HUES48 (cell line): ENCODE measurements at regions not wholly inside any gene's neighbourhood (a gene's known extent, or its start where the extent isn't known, plus 50 kb on each side); places are given as distances from the start of the nearest gene placed in this dataset.
"Not testable (repeated sequence)": the region's sequence is repeated elsewhere in the genome, so short reads cannot be mapped to it uniquely, and the experiment has no call there.

Experiments
- H3K27ac ChIP-seq: one replicate; pipeline ENCODE4 v1.7.0; 2013; ENCODE audit warnings: low read depth, low read length, inconsistent platforms
- H3K27me3 ChIP-seq: 2 replicates; pipeline ENCODE4 v1.6.1; 2013; ENCODE audit warnings: mild to moderate bottlenecking, low read length; ENCODE audit not compliant: control insufficient read depth, insufficient read depth
- H3K36me3 ChIP-seq: 2 replicates; pipeline ENCODE4 v1.6.1; 2013; ENCODE audit warnings: low read length; ENCODE audit not compliant: control insufficient read depth, insufficient read depth
- H3K4me1 ChIP-seq: 2 replicates; pipeline ENCODE4 v1.6.1; 2013; ENCODE audit warnings: mild to moderate bottlenecking, low read length; ENCODE audit not compliant: control insufficient read depth, insufficient read depth
- H3K4me3 ChIP-seq: 2 replicates; pipeline ENCODE4 v1.5.1; 2013; ENCODE audit warnings: mild to moderate bottlenecking, low read depth, low read length
- H3K9ac ChIP-seq: 2 replicates; pipeline ENCODE4 v1.6.1; 2013; ENCODE audit warnings: mild to moderate bottlenecking, low read depth, low read length, moderate library complexity
- H3K9me3 ChIP-seq: 2 replicates; pipeline ENCODE4 v1.6.1; 2013; ENCODE audit warnings: low read length; ENCODE audit not compliant: control insufficient read depth, insufficient read depth

DNA sequence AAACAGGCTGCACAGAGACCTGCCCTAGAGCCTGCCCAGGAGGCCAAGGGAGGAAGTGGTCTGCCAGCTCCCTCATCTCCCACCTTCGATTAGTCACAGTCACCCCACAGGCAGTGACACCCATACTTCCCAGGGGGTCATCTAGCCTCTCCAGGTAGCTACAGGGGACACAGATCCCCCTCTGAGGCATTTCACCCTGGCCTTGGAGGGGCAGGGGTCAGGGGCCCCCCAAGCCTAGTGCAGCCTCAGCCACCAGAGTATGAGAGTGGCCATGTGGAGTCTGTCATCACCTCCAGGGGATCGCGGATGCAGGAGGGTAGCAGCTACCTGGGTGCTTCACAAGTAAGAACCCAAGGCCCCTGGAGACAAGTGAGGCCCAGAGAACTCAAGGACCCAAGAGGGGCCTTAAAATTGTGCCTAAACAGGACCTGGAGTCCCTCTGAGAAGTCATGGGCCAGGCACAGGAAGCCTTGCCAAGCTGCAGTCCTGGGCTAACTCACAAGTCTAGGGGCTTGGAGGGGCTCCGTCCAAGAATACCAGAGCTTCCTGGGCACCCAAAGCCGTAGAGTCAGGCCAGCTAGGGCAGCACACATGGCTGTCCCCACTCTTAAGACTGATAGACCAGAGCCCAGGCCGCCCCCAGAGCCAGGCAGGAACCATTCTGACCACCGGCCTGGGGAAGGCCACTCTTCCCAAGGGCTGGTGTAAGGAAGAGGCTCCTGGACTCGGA lies 354.3 kb upstream of the ID2 start:
- Histone ChIP-seq H3K27me3 (no peaks in the 10 kb centered on the region), H3K4me1 (peaks cover 13% of the 10 kb centered on the region), H3K9ac (no peak overlapping the region), H3K4me3 (no peak overlapping the region), H3K9me3 (no peaks in the 10 kb centered on the region), H3K36me3 (no peaks in the 10 kb centered on the region), H3K27ac (no peak overlapping the region)

DNA sequence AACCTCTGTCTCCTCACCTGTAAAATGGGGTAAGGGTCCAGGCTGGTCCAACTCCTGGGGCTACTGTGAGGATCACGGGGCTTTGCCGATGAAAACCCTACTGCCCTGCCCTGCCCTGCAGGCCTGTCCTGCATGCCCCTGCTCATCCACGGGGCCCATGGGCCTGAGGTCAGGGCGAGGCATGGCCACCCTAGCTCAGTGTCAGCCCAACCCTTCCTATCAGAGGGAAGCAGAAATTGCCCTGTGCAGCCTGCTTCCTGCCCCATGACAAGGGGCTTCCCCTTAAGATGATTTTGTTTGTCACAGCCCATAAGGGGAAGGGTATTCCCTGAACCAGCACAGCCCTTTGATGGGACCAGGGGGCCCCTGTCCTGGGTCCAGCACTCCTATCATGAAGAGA lies 353.6 kb upstream of the ID2 start:
- Histone ChIP-seq H3K27ac (no peak overlapping the region), H3K36me3 (no peaks in the 10 kb centered on the region), H3K27me3 (no peaks in the 10 kb centered on the region), H3K9ac (no peak overlapping the region), H3K4me3 (no peak overlapping the region), H3K9me3 (no peaks in the 10 kb centered on the region), H3K4me1 (peaks cover 13% of the 10 kb centered on the region)

DNA sequence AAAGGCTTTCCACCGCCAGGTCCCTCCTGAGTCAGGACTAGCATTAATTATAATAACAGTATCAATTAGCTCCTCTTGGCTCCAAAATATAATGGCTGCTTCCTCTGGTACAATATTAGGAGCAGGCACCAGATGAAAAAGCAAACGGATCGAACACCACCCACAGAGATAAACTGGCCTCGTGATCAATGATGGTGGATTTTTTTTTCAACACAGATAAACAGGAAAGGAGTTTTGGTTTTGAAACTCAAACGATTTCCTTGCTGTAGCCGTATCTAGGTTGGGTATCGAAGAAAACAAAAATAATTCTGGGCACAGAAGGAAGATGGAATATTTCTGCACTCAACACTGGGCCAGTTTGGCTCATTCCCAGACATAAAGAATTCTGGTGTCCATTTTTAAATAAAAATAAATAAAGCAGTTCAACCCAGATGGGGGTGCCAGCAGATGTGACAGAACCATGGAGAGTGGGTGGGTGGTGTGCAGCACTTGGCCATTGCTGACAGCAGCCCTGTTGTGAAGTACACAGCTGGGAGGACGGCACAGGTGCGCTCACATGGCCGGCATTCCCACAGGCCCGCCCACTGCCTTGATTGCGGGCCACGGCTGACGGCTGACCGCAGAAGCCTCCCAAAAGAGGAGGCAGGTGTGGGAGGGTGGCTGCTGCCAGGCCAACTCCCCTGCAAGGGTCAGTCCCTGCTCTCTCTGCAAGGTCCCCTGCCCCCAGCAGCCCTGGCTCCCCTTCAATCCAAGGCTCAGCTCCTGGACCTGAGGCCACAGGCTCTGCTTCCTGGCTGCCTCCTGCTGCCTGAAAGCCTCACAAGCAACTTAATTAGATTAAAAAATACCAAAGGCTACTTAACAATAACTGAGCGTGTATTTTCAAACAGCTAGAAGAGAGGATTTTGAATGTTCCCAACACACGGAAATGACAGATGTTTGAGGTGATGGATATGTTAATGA lies 351.9 kb upstream of the ID2 start:
- H3K27me3 ChIP-seq, result no peaks in the 10 kb centered on the region
- no peak overlapping the region for H3K27ac ChIP-seq
- H3K36me3 ChIP-seq, result no peaks in the 10 kb centered on the region
- no peak overlapping the region for H3K9ac ChIP-seq
- H3K4me3 ChIP-seq, result no peak overlapping the region
- no peaks in the 10 kb centered on the region for H3K9me3 ChIP-seq
- 0 out of 2 replicates have a peak, but pooled peaks cover 4% of the 10 kb centered on the region for H3K4me1 ChIP-seq

- Histone ChIP-seq H3K27ac (no peak overlapping the region), H3K4me3 (no peak overlapping the region), H3K4me1 (0 out of 2 replicates have a peak, but pooled peaks cover 4% of the 10 kb centered on the region), H3K9ac (no peak overlapping the region), H3K9me3 (no peaks in the 10 kb centered on the region), H3K36me3 (no peaks in the 10 kb centered on the region), H3K27me3 (no peaks in the 10 kb centered on the region)
Measured at GRCh38 chr2:8331068-8331467, 350.8 kb upstream of the ID2 start.

DNA sequence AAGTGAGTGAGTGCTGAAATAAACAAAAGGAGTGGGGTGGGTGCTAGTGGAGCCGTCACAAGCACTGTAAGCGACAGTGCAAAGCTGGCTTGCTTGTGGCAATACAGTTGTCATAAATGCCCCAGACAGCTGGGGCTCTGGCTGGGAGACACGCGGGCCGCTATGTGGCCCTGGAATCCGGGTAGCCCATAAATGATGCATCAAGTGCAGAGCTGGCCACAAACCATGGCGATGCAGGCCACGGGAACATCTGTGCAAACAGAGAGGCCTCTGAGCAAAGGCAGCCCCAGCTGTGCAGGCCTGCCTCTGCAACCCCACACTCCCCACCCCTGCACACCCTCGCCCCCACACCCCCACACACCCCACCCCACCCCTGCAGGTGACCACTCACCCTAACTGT lies 349.2 kb upstream of the ID2 start:
- no peaks in the 10 kb centered on the region for H3K27me3 ChIP-seq
- H3K27ac ChIP-seq, result no peak overlapping the region
- H3K4me3 ChIP-seq, result no peak overlapping the region

GRCh38 chr2:8333177-8333831 lies 348.6 kb upstream of the ID2 start:
- H3K4me3 ChIP-seq, result no peak overlapping the region
- no peaks in the 10 kb centered on the region for H3K9me3 ChIP-seq
- no peaks in the 10 kb centered on the region for H3K27me3 ChIP-seq
- no peak overlapping the region for H3K9ac ChIP-seq
- H3K36me3 ChIP-seq, result no peaks in the 10 kb centered on the region
- no peak overlapping the region for H3K27ac ChIP-seq
- 0 out of 2 replicates have a peak, but pooled peaks cover 4% of the 10 kb centered on the region for H3K4me1 ChIP-seq

More for the DNA sequence above, 349.2 kb upstream of the ID2 start:
- no peaks in the 10 kb centered on the region for H3K9me3 ChIP-seq
- 0 out of 2 replicates have a peak, but pooled peaks cover 4% of the 10 kb centered on the region for H3K4me1 ChIP-seq
- H3K9ac ChIP-seq, result no peak overlapping the region
- H3K36me3 ChIP-seq, result no peaks in the 10 kb centered on the region

DNA sequence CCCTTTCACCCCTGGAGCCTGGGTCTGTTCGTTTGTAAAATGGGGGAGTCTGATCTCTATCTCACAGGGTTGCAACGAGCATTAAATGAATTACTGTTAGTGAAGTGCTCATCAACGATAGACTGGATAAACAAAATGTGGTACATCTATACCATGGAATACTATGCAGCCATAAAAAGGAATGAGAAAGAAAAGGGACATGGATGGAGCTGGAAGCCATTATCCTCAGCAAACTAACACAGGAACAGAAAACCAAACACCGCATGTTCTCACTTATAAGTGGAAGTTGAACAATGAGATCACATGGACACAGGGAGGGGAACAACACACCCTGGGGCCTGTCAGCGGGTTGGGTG lies 348.0 kb upstream of the ID2 start:
- H3K9ac ChIP-seq, H3K27me3 ChIP-seq, H3K9me3 ChIP-seq, H3K36me3 ChIP-seq, H3K4me1 ChIP-seq, H3K27ac ChIP-seq, H3K4me3 ChIP-seq: not testable (repeated sequence)

GRCh38 chr2:8334866-8335325 lies 347.0 kb upstream of the ID2 start:
- Histone ChIP-seq H3K4me3 (no peak overlapping the region), H3K27me3 (no peaks in the 10 kb centered on the region), H3K9me3 (no peaks in the 10 kb centered on the region), H3K27ac (no peak overlapping the region), H3K36me3 (no peaks in the 10 kb centered on the region), H3K9ac (no peak overlapping the region), H3K4me1 (0 out of 2 replicates have a peak, but pooled peaks cover 4% of the 10 kb centered on the region)

DNA sequence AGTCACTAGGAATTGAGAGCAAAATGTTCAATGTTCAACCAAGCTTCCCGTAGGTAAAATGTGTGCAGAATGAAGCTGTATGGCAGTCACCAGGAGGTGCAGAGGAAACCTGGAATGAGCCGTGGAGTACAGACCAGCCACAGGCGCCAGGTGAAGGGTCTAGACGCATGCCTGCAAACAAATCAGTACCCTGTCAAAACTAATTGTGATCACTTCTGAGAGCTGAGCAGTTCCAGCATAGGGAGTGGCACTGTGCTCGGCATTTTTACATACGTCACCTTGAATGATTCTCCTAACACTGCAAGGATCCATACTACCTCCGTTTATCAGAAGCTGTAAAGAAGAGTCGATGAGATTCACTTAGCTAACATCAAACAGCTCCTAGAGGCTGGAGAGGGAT lies 346.1 kb upstream of the ID2 start:
- Histone ChIP-seq H3K9ac (no peak overlapping the region), H3K9me3 (no peaks in the 10 kb centered on the region), H3K36me3 (no peaks in the 10 kb centered on the region), H3K27ac (no peak overlapping the region), H3K4me1 (0 out of 2 replicates have a peak, but pooled peaks cover 4% of the 10 kb centered on the region), H3K4me3 (no peak overlapping the region), H3K27me3 (no peaks in the 10 kb centered on the region)

- Histone ChIP-seq H3K27me3 (no peaks in the 10 kb centered on the region), H3K27ac (no peak overlapping the region), H3K36me3 (no peaks in the 10 kb centered on the region)
Measured at GRCh38 chr2:8337321-8337720, 344.5 kb upstream of the ID2 start.

More at GRCh38 chr2:8337321-8337720, 344.5 kb upstream of the ID2 start:
- no peak overlapping the region for H3K4me3 ChIP-seq
- no peaks in the 10 kb centered on the region for H3K4me1 ChIP-seq
- no peak overlapping the region for H3K9ac ChIP-seq
- H3K9me3 ChIP-seq, result no peaks in the 10 kb centered on the region
